Lung (tissue), 11 donors: ENCODE measurements at regions not wholly inside any gene's neighbourhood (a gene's known extent, or its start where the extent isn't known, plus 50 kb on each side); places are given as distances from the start of the nearest gene placed in this dataset.

Source experiments
- ATAC-seq: fragments of 200-7000 bp; cut with Tn5 transposase; one replicate; pipeline ENCODE4 v1.9.1; 2020; ENCODE audit warnings: moderate number of reproducible peaks; ENCODE audit not compliant: insufficient read depth, low FRiP score
- DNase-seq, 3 donors: peaks; one replicate each; pipeline ENCODE4 v3.0.0-alpha.2; 2013 to 2017
- H3K27ac ChIP-seq, 2 donors: one replicate each; pipeline ENCODE4 v1.5.1; 2013; ENCODE audit warnings: mild to moderate bottlenecking in 2 of 2, moderate library complexity in 2 of 2, control low read depth in 1 of 2, inconsistent platforms in 1 of 2, low read depth in 1 of 2, low read length in 1 of 2
- H3K27me3 ChIP-seq, 3 donors: one replicate each; pipeline ENCODE4 v1.5.1; 2013; ENCODE audit warnings: low read length in 2 of 3; ENCODE audit not compliant: control insufficient read depth in 3 of 3, insufficient read depth in 3 of 3
- H3K36me3 ChIP-seq, 4 donors: one replicate each; pipeline ENCODE4 v1.5.1; 2013; ENCODE audit warnings: low read length in 4 of 4, mild to moderate bottlenecking in 1 of 4, moderate library complexity in 1 of 4; ENCODE audit not compliant: control insufficient read depth in 4 of 4, insufficient read depth in 4 of 4
- H3K4me1 ChIP-seq, 5 donors: one replicate each; pipeline ENCODE4 v1.5.1; 2013; ENCODE audit warnings: low read length in 5 of 5, mild to moderate bottlenecking in 2 of 5, moderate library complexity in 1 of 5; ENCODE audit not compliant: control insufficient read depth in 5 of 5, insufficient read depth in 5 of 5
- H3K4me3 ChIP-seq: one replicate; pipeline ENCODE4 v1.5.1; 2013; ENCODE audit warnings: mild to moderate bottlenecking, control low read depth, moderate library complexity
- H3K9ac ChIP-seq, 2 donors: one replicate each; pipeline ENCODE4 v1.5.1; 2013; ENCODE audit warnings: low read length in 2 of 2, control low read depth in 1 of 2; ENCODE audit not compliant: insufficient read depth in 1 of 2
- H3K9me3 ChIP-seq, 4 donors: one replicate each; pipeline ENCODE4 v1.5.1; 2013; ENCODE audit warnings: low read length in 3 of 4, mild to moderate bottlenecking in 1 of 4, moderate library complexity in 1 of 4; ENCODE audit not compliant: control insufficient read depth in 4 of 4, insufficient read depth in 3 of 4
- WGBS, 2 donors: extraction: QIAGEN DNeasy Blood & Tissue Kit; methylation state at CpG; one replicate each; pipeline ENCODE4 v1.1.7; 2013; 5-methylcytosine and 5-hydroxymethylcytosine counted together
- TF ChIP-seq, protein P1 (sequence below): IDR thresholded peaks from 2 replicates; pipeline ENCODE4 v1.5.1; 2012; ENCODE audit warnings: mild to moderate bottlenecking; ENCODE audit errors: control extremely low read depth, extremely low read depth
- donor health status: control.
- donor health status: control.
- donor health status: Bipolar disorder and iron deficiency.
- donor health status: healthy.
- donor health status: DM: yes; HTN: yes; CAD: no.

DNA sequence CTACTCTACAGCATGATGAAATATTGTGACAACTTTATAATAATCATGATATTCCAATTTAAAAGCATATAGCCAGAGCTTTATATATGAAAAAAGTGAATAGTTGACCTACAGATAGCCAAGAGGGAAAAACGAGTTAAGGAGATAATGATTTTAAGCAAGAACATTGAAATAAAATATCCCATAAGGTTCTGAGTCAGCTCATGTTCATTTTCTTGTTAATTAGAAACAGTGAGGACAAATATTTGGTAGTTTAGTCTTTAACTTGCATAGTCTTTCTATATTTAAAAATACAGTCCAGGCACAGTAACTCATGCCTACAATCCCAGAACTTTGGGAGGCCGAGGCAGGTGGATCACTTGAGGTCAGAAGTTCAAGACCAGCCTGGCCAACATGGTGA lies 55.8 kb upstream of the CDH6 start:
- Histone ChIP-seq H3K9ac (no peak overlapping the region), H3K36me3 (no peaks in the 10 kb centered on the region), H3K27me3 (no peaks in the 10 kb centered on the region), H3K4me3 (no peak overlapping the region), H3K4me1 (no peaks in the 10 kb centered on the region), H3K9me3 (peaks cover 0 to 1% (median 0%) of the 10 kb centered on the region in 4 donors), H3K27ac (no peak overlapping the region)
- ATAC-seq: no peak
- TF ChIP-seq, protein P1, sequence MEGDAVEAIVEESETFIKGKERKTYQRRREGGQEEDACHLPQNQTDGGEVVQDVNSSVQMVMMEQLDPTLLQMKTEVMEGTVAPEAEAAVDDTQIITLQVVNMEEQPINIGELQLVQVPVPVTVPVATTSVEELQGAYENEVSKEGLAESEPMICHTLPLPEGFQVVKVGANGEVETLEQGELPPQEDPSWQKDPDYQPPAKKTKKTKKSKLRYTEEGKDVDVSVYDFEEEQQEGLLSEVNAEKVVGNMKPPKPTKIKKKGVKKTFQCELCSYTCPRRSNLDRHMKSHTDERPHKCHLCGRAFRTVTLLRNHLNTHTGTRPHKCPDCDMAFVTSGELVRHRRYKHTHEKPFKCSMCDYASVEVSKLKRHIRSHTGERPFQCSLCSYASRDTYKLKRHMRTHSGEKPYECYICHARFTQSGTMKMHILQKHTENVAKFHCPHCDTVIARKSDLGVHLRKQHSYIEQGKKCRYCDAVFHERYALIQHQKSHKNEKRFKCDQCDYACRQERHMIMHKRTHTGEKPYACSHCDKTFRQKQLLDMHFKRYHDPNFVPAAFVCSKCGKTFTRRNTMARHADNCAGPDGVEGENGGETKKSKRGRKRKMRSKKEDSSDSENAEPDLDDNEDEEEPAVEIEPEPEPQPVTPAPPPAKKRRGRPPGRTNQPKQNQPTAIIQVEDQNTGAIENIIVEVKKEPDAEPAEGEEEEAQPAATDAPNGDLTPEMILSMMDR: no peak
- DNase-seq: no peak
- WGBS, 2 donors: 77 to 78% methylated on average over 2 of the region's 2 CpGs

DNA sequence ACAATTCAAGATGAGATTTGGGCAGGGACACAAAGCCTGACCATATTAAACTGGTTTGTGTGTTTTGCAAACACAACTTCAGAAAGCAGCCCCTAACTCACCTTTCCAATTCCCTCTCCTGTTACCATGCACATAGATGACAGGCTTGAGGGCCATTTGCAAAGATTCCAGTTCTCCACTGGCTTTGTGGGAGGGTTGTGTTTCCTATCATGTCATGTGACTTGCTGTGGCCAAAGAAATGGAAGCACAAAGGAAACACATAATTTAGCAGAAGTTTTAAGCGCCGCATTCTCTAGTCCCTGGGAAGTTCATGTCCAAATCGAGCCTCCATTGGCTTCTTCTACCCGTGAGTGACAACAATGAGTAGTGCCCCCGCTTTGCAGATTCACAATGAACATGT lies 57.9 kb upstream of the CDH6 start:
- no peak overlapping the region for H3K9ac ChIP-seq
- no peaks in the 10 kb centered on the region for H3K9me3 ChIP-seq
- TF ChIP-seq, protein P1: no peak
- no peaks in the 10 kb centered on the region for H3K27me3 ChIP-seq
- no peaks in the 10 kb centered on the region for H3K4me1 ChIP-seq
- ATAC-seq (no peak), DNase-seq (no peak)
- H3K4me3 ChIP-seq: no peak overlapping the region
- 93 to 96% methylated on average over 5 of the region's 5 CpGs for WGBS, 2 donors
- H3K36me3 ChIP-seq: no peaks in the 10 kb centered on the region
- no peak overlapping the region for H3K27ac ChIP-seq

- Histone ChIP-seq H3K9me3 (no peaks in the 10 kb centered on the region), H3K9ac (no peak overlapping the region), H3K4me3 (no peak overlapping the region), H3K4me1 (no peaks in the 10 kb centered on the region), H3K27me3 (no peaks in the 10 kb centered on the region), H3K27ac (no peak overlapping the region), H3K36me3 (no peaks in the 10 kb centered on the region)
- DNase-seq (no peak), ATAC-seq (no peak)
- 38 to 40% methylated on average over 4 of the region's 4 CpGs for WGBS, 2 donors
- TF ChIP-seq, protein P1: no peak
Observed at GRCh38 chr5:31133488-31133887, 60.0 kb upstream of the CDH6 start.

GRCh38 chr5:31131381-31131891 lies 62.0 kb upstream of the CDH6 start:
- Histone ChIP-seq H3K4me3 (no peak overlapping the region), H3K27ac (no peak overlapping the region), H3K4me1 (no peaks in the 10 kb centered on the region), H3K27me3 (no peaks in the 10 kb centered on the region), H3K9ac (no peak overlapping the region), H3K9me3 (peaks cover 0 to 4% (median 0%) of the 10 kb centered on the region in 4 donors), H3K36me3 (no peaks in the 10 kb centered on the region)
- no peak for DNase-seq
- 79 to 82% methylated on average over 10 of the region's 10 CpGs for WGBS, 2 donors
- TF ChIP-seq, protein P1: no peak
- ATAC-seq: no peak
